ENCODE measurements at regions not wholly inside any gene's neighbourhood (a gene's known extent, or its start where the extent isn't known, plus 50 kb on each side); places are given as distances from the start of the nearest gene placed in this dataset.
"Not testable (repeated sequence)": the region's sequence is repeated elsewhere in the genome, so short reads cannot be mapped to it uniquely, and the experiment has no call there.

DNA sequence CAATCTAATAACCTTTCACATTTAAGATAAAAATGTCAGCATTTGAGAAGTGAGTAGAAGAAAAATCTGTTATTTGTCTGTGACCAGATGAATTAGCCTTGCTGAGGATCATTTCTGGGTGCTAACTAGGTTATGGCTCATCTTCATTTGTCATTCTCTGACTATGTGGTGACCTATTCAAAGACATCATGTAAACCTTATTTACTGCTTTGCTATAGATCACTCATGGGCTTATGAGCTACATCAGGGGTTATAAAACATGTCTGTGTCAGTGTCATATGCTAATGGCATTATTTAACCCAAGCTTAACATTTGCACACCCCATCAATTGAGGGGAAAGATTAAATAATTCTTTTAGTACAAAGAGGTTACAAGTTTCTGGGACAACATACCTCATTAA is 555.5 kb upstream of the CYLC2 start:
- no peak overlapping the region for H3K4me3 ChIP-seq
- no peaks in the 10 kb centered on the region for H3K9me3 ChIP-seq
- H3K36me3 ChIP-seq = no peaks in the 10 kb centered on the region
- no peaks in the 10 kb centered on the region for H3K27me3 ChIP-seq
- TF ChIP-seq POLR2AphosphoS5 (IDR thresholded peaks at IDR 0.05) = no peak
- TF ChIP-seq, protein P1, sequence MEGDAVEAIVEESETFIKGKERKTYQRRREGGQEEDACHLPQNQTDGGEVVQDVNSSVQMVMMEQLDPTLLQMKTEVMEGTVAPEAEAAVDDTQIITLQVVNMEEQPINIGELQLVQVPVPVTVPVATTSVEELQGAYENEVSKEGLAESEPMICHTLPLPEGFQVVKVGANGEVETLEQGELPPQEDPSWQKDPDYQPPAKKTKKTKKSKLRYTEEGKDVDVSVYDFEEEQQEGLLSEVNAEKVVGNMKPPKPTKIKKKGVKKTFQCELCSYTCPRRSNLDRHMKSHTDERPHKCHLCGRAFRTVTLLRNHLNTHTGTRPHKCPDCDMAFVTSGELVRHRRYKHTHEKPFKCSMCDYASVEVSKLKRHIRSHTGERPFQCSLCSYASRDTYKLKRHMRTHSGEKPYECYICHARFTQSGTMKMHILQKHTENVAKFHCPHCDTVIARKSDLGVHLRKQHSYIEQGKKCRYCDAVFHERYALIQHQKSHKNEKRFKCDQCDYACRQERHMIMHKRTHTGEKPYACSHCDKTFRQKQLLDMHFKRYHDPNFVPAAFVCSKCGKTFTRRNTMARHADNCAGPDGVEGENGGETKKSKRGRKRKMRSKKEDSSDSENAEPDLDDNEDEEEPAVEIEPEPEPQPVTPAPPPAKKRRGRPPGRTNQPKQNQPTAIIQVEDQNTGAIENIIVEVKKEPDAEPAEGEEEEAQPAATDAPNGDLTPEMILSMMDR (IDR thresholded peaks at IDR 0.05) = no peak
- no peak for DNase-seq (ENCODE audit: low spot score in 2 of 2)
- H3K27ac ChIP-seq = no peak overlapping the region
- no peaks in the 10 kb centered on the region for H3K4me1 ChIP-seq

DNA sequence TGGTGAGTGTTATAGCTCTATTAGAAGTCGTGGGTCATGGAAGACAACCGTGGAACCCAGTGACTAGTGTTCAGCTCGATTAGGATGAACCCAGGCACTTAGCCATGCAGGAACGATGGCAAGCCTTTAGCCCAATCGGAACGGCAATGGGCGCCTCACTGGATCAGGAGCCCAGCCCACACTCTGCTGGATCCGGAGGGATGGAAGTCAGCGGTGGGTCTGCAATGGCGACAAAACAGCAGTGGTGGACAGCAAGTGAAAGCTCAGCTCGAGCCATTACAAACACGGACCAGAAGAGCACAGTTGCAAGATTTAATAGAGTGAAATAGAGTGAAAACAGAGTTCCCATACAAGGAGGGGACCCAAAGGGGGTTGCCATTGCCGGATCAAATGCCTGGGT is 558.5 kb upstream of the CYLC2 start:
- not testable (repeated sequence) for H3K27ac ChIP-seq; H3K27me3 ChIP-seq; H3K9me3 ChIP-seq; H3K4me1 ChIP-seq; H3K36me3 ChIP-seq; H3K4me3 ChIP-seq; DNase-seq (ENCODE audit: low spot score in 2 of 2)
- WGBS = 87% methylated on average over 12 of the region's 13 CpGs

DNA sequence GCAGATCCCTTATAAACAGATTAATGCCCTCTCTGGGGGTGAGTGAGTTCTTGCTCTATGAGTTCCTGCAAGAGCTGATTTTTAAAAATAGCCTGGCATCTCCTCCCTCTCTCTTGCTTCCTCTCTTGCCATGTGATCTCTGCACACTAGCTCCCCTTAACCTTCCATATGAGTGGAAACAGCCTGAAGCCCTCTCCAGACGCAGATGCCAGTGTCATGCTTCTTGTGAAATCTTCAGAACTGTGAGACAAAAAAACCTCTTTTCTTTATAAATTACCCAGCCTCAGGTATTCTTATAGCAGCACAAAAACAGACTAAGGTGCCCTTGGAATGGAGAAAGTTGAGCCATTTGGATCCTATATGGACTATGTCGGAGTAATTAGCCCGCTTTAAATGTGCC is 559.7 kb upstream of the CYLC2 start:
- Histone ChIP-seq H3K27ac (no peak overlapping the region), H3K4me1 (no peaks in the 10 kb centered on the region), H3K36me3 (no peaks in the 10 kb centered on the region), H3K4me3 (no peak overlapping the region), H3K9me3 (no peaks in the 10 kb centered on the region), H3K27me3 (no peaks in the 10 kb centered on the region)
- 80% methylated on average over 3 of the region's 3 CpGs for WGBS
- TF ChIP-seq POLR2AphosphoS5 (IDR thresholded peaks at IDR 0.05) (no peak), EP300 (IDR thresholded peaks at IDR 0.05) (no peak), POLR2A (IDR thresholded peaks at IDR 0.05) (no peak)
- TF ChIP-seq, protein P1 (IDR thresholded peaks at IDR 0.05) = no peak
- no peak for DNase-seq (ENCODE audit: low spot score in 2 of 2)

DNA sequence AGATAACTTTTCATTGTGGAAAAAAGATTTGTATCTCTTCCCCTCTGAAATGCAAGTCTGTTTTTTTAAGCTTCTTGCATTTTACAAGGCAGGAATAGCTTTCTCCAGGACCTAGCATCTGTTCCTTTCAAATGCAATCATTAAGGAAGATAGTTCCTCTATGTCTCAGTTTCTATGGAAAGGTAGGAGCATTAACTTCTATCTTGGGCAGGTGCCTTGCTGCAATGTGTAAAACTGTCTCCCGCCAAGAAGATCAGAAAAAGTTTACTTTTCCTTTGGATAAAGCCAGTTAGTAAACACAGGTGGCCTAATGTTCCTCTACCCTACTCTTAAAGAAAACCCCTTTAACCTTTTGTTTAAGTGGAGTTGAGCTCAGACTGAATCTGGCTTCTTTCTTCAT is 560.6 kb upstream of the CYLC2 start:
- Histone ChIP-seq H3K4me3 (no peak overlapping the region), H3K9me3 (no peaks in the 10 kb centered on the region), H3K4me1 (no peaks in the 10 kb centered on the region), H3K27me3 (no peaks in the 10 kb centered on the region), H3K36me3 (no peaks in the 10 kb centered on the region), H3K27ac (no peak overlapping the region)
- no peak for TF ChIP-seq POLR2A (IDR thresholded peaks at IDR 0.05)
- TF ChIP-seq EP300 (IDR thresholded peaks at IDR 0.05) = no peak
- TF ChIP-seq, protein P1 (IDR thresholded peaks at IDR 0.05) = no peak
- TF ChIP-seq POLR2AphosphoS5 (IDR thresholded peaks at IDR 0.05) = no peak
- no peak for DNase-seq (ENCODE audit: low spot score in 2 of 2)
- WGBS = 63% methylated on average over 1 of the region's 1 CpG

DNA sequence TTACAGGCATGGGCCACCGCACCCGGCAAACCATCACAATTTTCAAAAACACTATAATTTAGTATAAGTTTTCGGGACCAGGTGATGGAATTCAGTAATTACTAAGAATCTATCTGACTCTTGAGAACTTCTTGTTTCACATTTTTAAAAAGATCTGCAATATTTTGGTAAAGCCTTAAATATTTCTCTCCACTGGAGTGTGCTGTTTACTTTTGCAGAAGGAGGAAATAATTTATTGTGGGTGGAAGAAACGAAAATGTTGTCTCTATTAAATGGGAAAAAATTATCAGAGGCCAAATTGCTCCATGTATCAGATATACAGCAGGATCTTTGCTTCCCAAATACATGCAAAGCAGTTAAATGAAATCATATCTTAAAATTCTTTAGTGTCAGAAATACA is 566.8 kb upstream of the CYLC2 start:
- no peak overlapping the region for H3K4me3 ChIP-seq
- H3K9me3 ChIP-seq = no peaks in the 10 kb centered on the region
- TF ChIP-seq, protein P1 (IDR thresholded peaks at IDR 0.05) = no peak
- TF ChIP-seq EP300 (IDR thresholded peaks at IDR 0.05) = no peak
- TF ChIP-seq POLR2A (IDR thresholded peaks at IDR 0.05) = no peak
- no peak for TF ChIP-seq POLR2AphosphoS5 (IDR thresholded peaks at IDR 0.05)
- H3K36me3 ChIP-seq = no peaks in the 10 kb centered on the region
- no peak for DNase-seq (ENCODE audit: low spot score in 2 of 2)
- WGBS = 74% methylated on average over 4 of the region's 4 CpGs
- no peaks in the 10 kb centered on the region for H3K27me3 ChIP-seq
- no peak overlapping the region for H3K27ac ChIP-seq
- no peaks in the 10 kb centered on the region for H3K4me1 ChIP-seq

DNA sequence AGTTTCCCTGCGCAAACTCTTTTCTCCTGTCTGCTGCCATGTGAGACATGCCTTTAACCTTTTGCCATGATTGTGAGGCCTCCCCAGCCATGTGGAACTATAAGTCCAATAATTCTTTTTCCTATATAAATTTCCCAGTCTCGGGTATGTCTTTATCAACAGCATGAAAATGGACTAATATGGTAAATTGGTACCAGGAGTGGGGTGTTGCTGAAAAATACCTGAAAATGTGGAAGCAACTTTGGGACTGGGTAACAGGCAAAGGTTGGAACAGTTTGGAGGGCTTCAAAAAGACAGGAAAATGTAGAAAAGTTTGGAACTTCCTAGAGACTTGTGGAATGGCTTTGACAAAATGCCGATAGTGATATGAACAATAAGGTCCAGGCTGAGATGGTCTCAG is 578.9 kb upstream of the CYLC2 start:
- H3K27me3 ChIP-seq; DNase-seq (ENCODE audit: low spot score in 2 of 2); H3K4me1 ChIP-seq; H3K4me3 ChIP-seq; H3K27ac ChIP-seq; H3K36me3 ChIP-seq: not testable (repeated sequence)
- WGBS = 88% methylated on average over 3 of the region's 3 CpGs
- H3K9me3 ChIP-seq = peaks cover 13% of the 10 kb centered on the region
